Fibroblast of the aortic adventitia (primary cell): ENCODE measurements at regions not wholly inside any gene's neighbourhood (a gene's known extent, or its start where the extent isn't known, plus 50 kb on each side); places are given as distances from the start of the nearest gene placed in this dataset.
A peak's percentile ranks its signal among the peaks of the same experiment; 100 is the strongest.

Source experiments
- DNase-seq: peaks from one replicate; pipeline ENCODE4 v3.0.0-alpha.2; 2010; ENCODE audit warnings: low read depth
- H3K4me3 ChIP-seq: 2 replicates; pipeline ENCODE4 v1.5.1; 2011; ENCODE audit warnings: low read depth, mild to moderate bottlenecking, control low read depth, low read length, moderate library complexity
- CTCF ChIP-seq: IDR thresholded peaks from 2 replicates; pipeline ENCODE4 v1.5.1; 2011; ENCODE audit warnings: mild to moderate bottlenecking, low read length, control low read depth, inconsistent platforms; ENCODE audit not compliant: insufficient read depth

GRCh38 chr6:85191656-85192055 is 258.2 kb upstream of the NT5E start:
- H3K4me3 ChIP-seq = no peak overlapping the region
- peak; percentile 55 for DNase-seq
- TF ChIP-seq CTCF = no peak

GRCh38 chr6:85186546-85187175 is 263.2 kb upstream of the NT5E start:
- DNase-seq = peak; percentile 40
- no peak for TF ChIP-seq CTCF
- H3K4me3 ChIP-seq = no peak overlapping the region

- peak; percentile 47 for DNase-seq
- TF ChIP-seq CTCF = no peak
- H3K4me3 ChIP-seq = no peak overlapping the region
Measured at GRCh38 chr6:85185977-85186376, 263.9 kb upstream of the NT5E start.

GRCh38 chr6:85183841-85184240 is 266.0 kb upstream of the NT5E start:
- TF ChIP-seq CTCF = no peak

GRCh38 chr6:85172705-85173104 is 277.2 kb upstream of the NT5E start:
- no peak overlapping the region for H3K4me3 ChIP-seq
- TF ChIP-seq CTCF = no peak
- DNase-seq = no peak

More at GRCh38 chr6:85183841-85184240, 266.0 kb upstream of the NT5E start:
- no peak for DNase-seq
- no peak overlapping the region for H3K4me3 ChIP-seq

- TF ChIP-seq CTCF = no peak
- DNase-seq = no peak
Measured at GRCh38 chr6:85172161-85172560, 277.7 kb upstream of the NT5E start.

GRCh38 chr6:85169189-85169588 is 280.7 kb upstream of the NT5E start:
- TF ChIP-seq CTCF = no peak
- no peak overlapping the region for H3K4me3 ChIP-seq
- DNase-seq = no peak

More at GRCh38 chr6:85172161-85172560, 277.7 kb upstream of the NT5E start:
- H3K4me3 ChIP-seq = no peak overlapping the region
